ENCODE measurements at regions not wholly inside any gene's neighbourhood (a gene's known extent, or its start where the extent isn't known, plus 50 kb on each side); places are given as distances from the start of the nearest gene placed in this dataset.

DNA sequence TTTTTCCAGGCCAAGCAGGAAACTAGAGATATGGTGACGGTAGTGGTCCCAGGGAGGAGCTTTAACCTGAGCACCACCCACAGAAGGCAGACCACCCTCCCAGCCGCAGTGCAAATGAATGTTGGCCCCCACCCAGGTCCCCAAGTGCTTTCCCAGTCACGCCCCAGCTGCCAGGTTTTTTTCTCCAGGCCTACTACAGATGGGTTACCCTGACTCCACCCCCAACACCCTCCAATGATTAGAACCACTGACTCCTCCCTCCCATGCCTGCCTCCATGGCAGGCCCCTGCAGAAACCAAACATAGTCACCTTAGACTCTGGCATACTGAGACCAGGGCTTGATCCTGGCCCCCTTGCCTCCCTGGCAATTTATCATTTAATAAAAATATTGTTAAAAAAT is 58.7 kb upstream of the CHST1 start:
- H3T11ph ChIP-seq (ENCODE audit: low read length): no peak overlapping the region
- H2BK15ac ChIP-seq (ENCODE audit: low read depth, low read length): no peak overlapping the region
- H3K79me1 ChIP-seq (ENCODE audit: insufficient read depth, low read depth, low read length, poor library complexity, severe bottlenecking): no peaks in the 10 kb centered on the region
- no peak overlapping the region for H3K9ac ChIP-seq (ENCODE audit: extremely low read depth, insufficient read length, low read length)
- no peak for TF ChIP-seq CTCF (conservative IDR thresholded peaks at IDR 0.05)
- H3K27me3 Mint-ChIP-seq (ENCODE audit: low read depth): peaks cover 2% of the 10 kb centered on the region
- H4K5ac ChIP-seq (ENCODE audit: insufficient read length, low read depth, low read length): no peak overlapping the region
- H3K18ac ChIP-seq (ENCODE audit: insufficient read length, low read depth, low read length): no peak overlapping the region
- peak overlapping the region in 1 of 3 experiments; percentile 48; a peak in 2 of 7 replicates for H3K27ac Mint-ChIP-seq
- H3K4me2 ChIP-seq (ENCODE audit: insufficient read depth, insufficient read length, low read length): no peak overlapping the region
- no peak overlapping the region for H2BK120ac ChIP-seq (ENCODE audit: low read depth, low read length, poor library complexity, severe bottlenecking)
- H3K9me3 Mint-ChIP-seq: no peaks in the 10 kb centered on the region
- H4K91ac ChIP-seq (ENCODE audit: insufficient read length, low read depth, low read length): no peak overlapping the region
- no peak overlapping the region for H2AK5ac ChIP-seq (ENCODE audit: insufficient read length, low read length)
- H4K20me1 ChIP-seq (ENCODE audit: control insufficient read depth, insufficient read depth, insufficient read length): no peaks in the 10 kb centered on the region
- H3K56ac ChIP-seq (ENCODE audit: insufficient read length, low read depth, low read length): no peak overlapping the region
- H3K23ac ChIP-seq (ENCODE audit: insufficient read length, low read depth, low read length): no peak overlapping the region
- no peaks in the 10 kb centered on the region for H3K79me2 ChIP-seq (ENCODE audit: insufficient read depth, low read length)
- H3K4ac ChIP-seq (ENCODE audit: low read depth, low read length): no peak overlapping the region
- H3K9me3 ChIP-seq (ENCODE audit: control insufficient read depth, low read depth, low read length): no peaks in the 10 kb centered on the region
- no peak overlapping the region for H2AFZ ChIP-seq (ENCODE audit: low read length)
- H3K4me1 Mint-ChIP-seq: peaks cover 18 to 21% of the 10 kb centered on the region in 2 experiments
- DNase-seq: peak; percentile 67
- no peak overlapping the region for H2BK20ac ChIP-seq (ENCODE audit: low read depth, low read length, poor library complexity, severe bottlenecking)
- H3K4me3 Mint-ChIP-seq: no peak overlapping the region
- H3K14ac ChIP-seq (ENCODE audit: insufficient read depth, low read length): no peak overlapping the region
- H3K4me1 ChIP-seq (ENCODE audit: insufficient read depth, low read length): no peaks in the 10 kb centered on the region; the same call in 1 of the 2 replicates
- WGBS (ENCODE audit: extremely low coverage, insufficient read length, low lambda C conversion rate): no CpG with 5 or more reads among the region's 3 CpGs
- no peak overlapping the region for H2BK12ac ChIP-seq (ENCODE audit: insufficient read length, low read depth, low read length)
- H2BK5ac ChIP-seq (ENCODE audit: insufficient read length, low read length): no peak overlapping the region
- no peaks in the 10 kb centered on the region; the same call in 1 of the 2 replicates for H3K27me3 ChIP-seq (ENCODE audit: insufficient read depth, low read length)
- H3K23me2 ChIP-seq (ENCODE audit: insufficient read length, low read depth, low read length, poor library complexity, severe bottlenecking): no peaks in the 10 kb centered on the region
- H3K27ac ChIP-seq (ENCODE audit: insufficient read length, low read depth, low read length): no peak overlapping the region
- no peaks in the 10 kb centered on the region; a peak in 1 of 7 replicates for H3K36me3 Mint-ChIP-seq (ENCODE audit: insufficient read depth in 1 of 3, low read depth in 3 of 3)
- H4K8ac ChIP-seq (replicated peaks; ENCODE audit: insufficient read length, low read depth, low read length): no peak overlapping the region

Measured in H9 (cell line).